ENCODE measurements at regions not wholly inside any gene's neighbourhood (a gene's known extent, or its start where the extent isn't known, plus 50 kb on each side); places are given as distances from the start of the nearest gene placed in this dataset.

DNA sequence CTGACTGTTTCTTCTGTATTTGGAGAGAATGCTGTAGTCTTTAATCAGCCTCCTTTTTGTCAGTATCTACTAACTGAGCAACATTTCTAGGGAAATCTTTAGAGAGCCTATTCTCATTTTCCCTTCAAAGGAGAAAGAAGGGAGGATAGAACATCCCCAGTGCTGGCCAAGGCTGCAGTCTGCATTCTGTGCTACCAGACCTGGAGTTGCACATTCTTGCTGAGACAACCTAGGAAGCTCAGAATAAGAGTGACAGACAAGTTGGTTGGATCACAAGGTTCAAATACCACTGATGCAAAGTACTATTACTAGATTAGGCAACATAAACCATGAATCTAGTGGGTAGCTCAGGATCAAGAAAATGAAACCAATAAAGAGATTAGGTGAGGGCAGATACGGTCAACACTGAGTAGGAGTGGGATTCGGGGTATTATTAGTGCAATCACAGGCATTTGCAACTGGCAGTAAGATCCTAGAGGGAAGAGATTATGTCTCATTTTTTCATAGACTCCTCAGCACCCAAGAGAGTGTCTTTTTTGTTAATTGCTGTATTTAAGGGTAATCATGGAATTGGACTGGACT, 213.5 kb upstream of the FAM83B start:
- H3K36me3 Mint-ChIP-seq (ENCODE audit: insufficient read depth, unreplicated experiment): no peaks in the 10 kb centered on the region
- H3K27ac Mint-ChIP-seq (ENCODE audit: unreplicated experiment): no peak overlapping the region
- CTCF ChIA-PET: no interaction called here
- intact Hi-C loops (cut with micrococcal nuclease; ENCODE audit: unreplicated experiment): no loop called here
- H3K9me3 Mint-ChIP-seq (ENCODE audit: low read depth, unreplicated experiment): no peaks in the 10 kb centered on the region
- BruUV-seq (replicated peaks): no TSS peak
- TF ChIP-seq, protein P1, sequence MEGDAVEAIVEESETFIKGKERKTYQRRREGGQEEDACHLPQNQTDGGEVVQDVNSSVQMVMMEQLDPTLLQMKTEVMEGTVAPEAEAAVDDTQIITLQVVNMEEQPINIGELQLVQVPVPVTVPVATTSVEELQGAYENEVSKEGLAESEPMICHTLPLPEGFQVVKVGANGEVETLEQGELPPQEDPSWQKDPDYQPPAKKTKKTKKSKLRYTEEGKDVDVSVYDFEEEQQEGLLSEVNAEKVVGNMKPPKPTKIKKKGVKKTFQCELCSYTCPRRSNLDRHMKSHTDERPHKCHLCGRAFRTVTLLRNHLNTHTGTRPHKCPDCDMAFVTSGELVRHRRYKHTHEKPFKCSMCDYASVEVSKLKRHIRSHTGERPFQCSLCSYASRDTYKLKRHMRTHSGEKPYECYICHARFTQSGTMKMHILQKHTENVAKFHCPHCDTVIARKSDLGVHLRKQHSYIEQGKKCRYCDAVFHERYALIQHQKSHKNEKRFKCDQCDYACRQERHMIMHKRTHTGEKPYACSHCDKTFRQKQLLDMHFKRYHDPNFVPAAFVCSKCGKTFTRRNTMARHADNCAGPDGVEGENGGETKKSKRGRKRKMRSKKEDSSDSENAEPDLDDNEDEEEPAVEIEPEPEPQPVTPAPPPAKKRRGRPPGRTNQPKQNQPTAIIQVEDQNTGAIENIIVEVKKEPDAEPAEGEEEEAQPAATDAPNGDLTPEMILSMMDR (IDR thresholded peaks at IDR 0.05; ENCODE audit: unreplicated experiment): no peak
- no peak for DNase-seq
- peak overlapping the region; percentile 26 for H3K4me3 Mint-ChIP-seq (ENCODE audit: low read depth, unreplicated experiment)
- peaks cover 13% of the 10 kb centered on the region for H3K4me1 Mint-ChIP-seq (ENCODE audit: low read depth, unreplicated experiment)
- H3K27me3 Mint-ChIP-seq (ENCODE audit: unreplicated experiment): no peaks in the 10 kb centered on the region

DNA sequence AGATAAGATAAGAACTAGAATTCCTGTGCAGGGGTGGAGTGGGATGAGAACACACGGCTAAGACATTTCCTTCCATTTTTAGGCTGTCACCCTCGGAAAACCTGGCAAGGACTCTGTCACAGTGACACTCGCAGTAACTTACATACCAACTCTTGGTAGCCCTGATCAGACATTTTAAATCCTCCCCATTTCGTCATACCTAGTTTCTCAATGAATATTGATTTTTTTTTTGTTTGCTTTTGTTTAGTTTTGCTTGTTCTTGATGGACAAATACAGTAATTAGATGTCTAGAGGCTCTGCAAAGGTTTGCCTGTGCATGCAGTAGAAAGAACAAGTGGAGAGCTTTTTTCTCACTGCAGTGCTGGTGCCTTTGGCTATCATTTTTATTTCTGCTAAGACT, 213.0 kb upstream of the FAM83B start:
- BruUV-seq (replicated peaks): no TSS peak
- CTCF ChIA-PET: no interaction called here
- Mint-ChIP-seq H3K4me1 (ENCODE audit: low read depth, unreplicated experiment) (peaks cover 13% of the 10 kb centered on the region), H3K36me3 (ENCODE audit: insufficient read depth, unreplicated experiment) (no peaks in the 10 kb centered on the region), H3K27me3 (ENCODE audit: unreplicated experiment) (no peaks in the 10 kb centered on the region), H3K9me3 (ENCODE audit: low read depth, unreplicated experiment) (no peaks in the 10 kb centered on the region), H3K4me3 (ENCODE audit: low read depth, unreplicated experiment) (peak overlapping the region; percentile 26), H3K27ac (ENCODE audit: unreplicated experiment) (no peak overlapping the region)
- intact Hi-C loops (cut with micrococcal nuclease; ENCODE audit: unreplicated experiment): no loop called here
- TF ChIP-seq, protein P1 (IDR thresholded peaks at IDR 0.05; ENCODE audit: unreplicated experiment): no peak
- DNase-seq: no peak

DNA sequence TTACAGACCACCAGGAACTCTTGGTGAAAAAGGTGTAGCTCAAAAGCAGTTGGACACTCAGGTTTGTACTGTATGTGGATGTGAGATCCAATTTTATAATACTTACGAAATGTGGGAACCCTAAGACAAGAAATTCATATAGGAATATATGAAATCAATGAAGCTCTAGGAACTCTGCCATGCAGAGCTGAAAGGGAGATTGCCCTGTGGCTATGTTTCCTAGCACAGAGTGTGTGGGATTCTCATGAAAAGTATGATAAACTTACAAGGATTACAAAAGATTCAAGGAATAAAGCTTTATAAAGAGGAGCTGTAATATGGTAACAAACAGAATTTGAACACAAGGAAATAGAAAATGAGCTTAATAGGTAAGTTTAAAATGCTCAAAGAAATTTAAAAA, 205.7 kb upstream of the FAM83B start:
- Mint-ChIP-seq H3K4me1 (ENCODE audit: low read depth, unreplicated experiment) (no peaks in the 10 kb centered on the region), H3K4me3 (ENCODE audit: low read depth, unreplicated experiment) (no peak overlapping the region), H3K36me3 (ENCODE audit: insufficient read depth, unreplicated experiment) (no peaks in the 10 kb centered on the region), H3K27me3 (ENCODE audit: unreplicated experiment) (no peaks in the 10 kb centered on the region), H3K9me3 (ENCODE audit: low read depth, unreplicated experiment) (no peaks in the 10 kb centered on the region), H3K27ac (ENCODE audit: unreplicated experiment) (no peak overlapping the region)
- CTCF ChIA-PET: interaction anchor here (0.6 kb wide), 1 partner anchor 627 kb away, joined by 12 read pairs; no protein-coding TSS in a partner anchor
- BruUV-seq (replicated peaks): no TSS peak
- intact Hi-C loops (cut with micrococcal nuclease; ENCODE audit: unreplicated experiment): no loop called here
- TF ChIP-seq, protein P1 (IDR thresholded peaks at IDR 0.05; ENCODE audit: unreplicated experiment): no peak
- no peak for DNase-seq

DNA sequence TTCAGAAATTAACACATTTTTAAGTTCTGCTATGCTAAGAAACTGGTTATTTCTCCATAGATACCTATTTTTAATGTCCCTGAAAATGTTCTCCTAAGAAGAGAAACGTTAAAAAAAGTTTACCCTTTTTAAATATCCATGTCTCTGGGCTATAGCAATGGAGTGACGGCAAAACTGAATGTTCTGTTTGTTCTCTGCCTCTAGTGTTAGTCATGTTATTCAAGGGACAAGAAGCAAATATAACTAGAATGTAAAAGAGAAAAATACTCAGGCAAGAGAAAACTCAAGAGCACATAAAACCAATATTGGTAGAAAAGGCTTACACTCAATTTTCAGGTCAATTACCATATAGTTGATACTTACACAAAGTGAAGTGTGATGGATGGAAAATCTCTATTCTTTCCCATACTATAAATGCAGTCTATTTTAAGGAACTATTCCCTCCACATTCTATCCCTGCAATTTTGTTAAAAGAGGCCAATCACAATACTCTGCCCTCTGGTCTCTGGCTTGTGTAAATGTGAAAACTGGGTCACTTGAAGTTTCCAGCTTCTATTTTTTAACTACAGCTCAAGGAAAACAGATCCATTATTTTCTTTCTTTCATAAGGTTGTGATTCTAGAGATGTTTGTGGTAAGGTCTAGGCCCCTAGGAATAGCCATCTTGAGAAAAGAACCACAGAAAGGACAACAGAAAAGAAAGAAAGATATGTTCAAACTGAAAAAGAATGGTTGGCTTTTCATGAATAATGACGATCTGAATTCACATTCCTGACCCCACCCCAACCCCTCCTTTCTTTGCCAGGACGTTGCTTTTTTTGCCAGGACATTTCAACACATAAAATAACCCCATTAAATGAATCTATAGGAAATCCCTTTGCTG, 200.3 kb upstream of the FAM83B start:
- intact Hi-C loops (cut with micrococcal nuclease; ENCODE audit: unreplicated experiment): no loop called here
- H3K9me3 Mint-ChIP-seq (ENCODE audit: low read depth, unreplicated experiment): no peaks in the 10 kb centered on the region
- no peak for DNase-seq
- H3K4me3 Mint-ChIP-seq (ENCODE audit: low read depth, unreplicated experiment): no peak overlapping the region
- CTCF ChIA-PET: no interaction called here
- no peak overlapping the region for H3K27ac Mint-ChIP-seq (ENCODE audit: unreplicated experiment)
- H3K36me3 Mint-ChIP-seq (ENCODE audit: insufficient read depth, unreplicated experiment): no peaks in the 10 kb centered on the region
- TF ChIP-seq, protein P1 (IDR thresholded peaks at IDR 0.05; ENCODE audit: unreplicated experiment): no peak
- no peaks in the 10 kb centered on the region for H3K4me1 Mint-ChIP-seq (ENCODE audit: low read depth, unreplicated experiment)
- BruUV-seq (replicated peaks): no TSS peak
- no peaks in the 10 kb centered on the region for H3K27me3 Mint-ChIP-seq (ENCODE audit: unreplicated experiment)

All from Calu3 (cell line).